Adipose tissue (tissue), 3 donors: ENCODE measurements at regions not wholly inside any gene's neighbourhood (a gene's known extent, or its start where the extent isn't known, plus 50 kb on each side); places are given as distances from the start of the nearest gene placed in this dataset.
"Not testable (repeated sequence)": the region's sequence is repeated elsewhere in the genome, so short reads cannot be mapped to it uniquely, and the experiment has no call there.

Source experiments
- H3K27ac ChIP-seq: one replicate; pipeline ENCODE4 v1.5.1; 2013; ENCODE audit warnings: low read depth, low read length
- WGBS, 3 donors: extraction: QIAGEN DNeasy Blood & Tissue Kit; methylation state at CpG; one replicate each; pipeline ENCODE4 v1.1.7; 2013; 5-methylcytosine and 5-hydroxymethylcytosine counted together
- donor health status: healthy with polysubstance abuse.
- donor health status: Bipolar disorder and iron deficiency.
- donor health status: healthy.

DNA sequence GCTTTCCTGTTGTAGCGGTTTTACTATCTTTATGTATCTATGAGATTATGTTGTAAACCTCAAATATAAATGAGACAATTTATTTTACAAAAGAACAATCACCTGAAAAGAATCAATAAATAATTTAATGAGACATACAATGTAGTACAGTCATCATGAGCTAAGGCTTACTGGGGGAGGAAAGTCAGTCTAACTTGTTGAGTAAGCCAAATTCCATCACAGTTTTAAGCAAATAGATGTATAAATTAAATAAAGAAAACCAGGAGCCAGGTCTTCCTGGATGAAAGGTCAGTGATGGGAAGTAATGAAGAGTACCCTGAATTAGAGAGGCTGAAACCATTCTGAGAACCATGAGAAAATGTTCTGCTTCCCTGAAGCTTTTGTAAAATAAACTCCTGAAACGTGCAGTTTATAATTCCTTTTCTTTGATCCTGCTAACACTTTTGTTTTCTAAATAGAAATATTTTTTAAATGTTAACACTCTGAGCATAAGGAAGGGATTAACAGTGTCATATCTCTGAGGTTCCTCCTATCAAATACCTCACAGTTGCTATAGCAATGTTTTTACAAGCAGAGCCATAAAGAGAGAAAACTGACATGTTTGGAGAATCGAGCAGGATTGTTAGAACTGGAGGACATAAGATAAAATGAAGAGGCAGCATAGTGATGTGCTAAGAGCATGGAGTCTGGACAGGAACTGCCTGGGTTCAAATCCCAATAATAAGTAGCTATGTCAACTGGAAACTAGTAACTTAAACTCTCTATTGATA is 444.9 kb upstream of the FOXG1 start:
- WGBS, 3 donors, result 30 to 41% (median 38%) methylated on average over 3 of the region's 3 CpGs
- H3K27ac ChIP-seq, result no peak overlapping the region

DNA sequence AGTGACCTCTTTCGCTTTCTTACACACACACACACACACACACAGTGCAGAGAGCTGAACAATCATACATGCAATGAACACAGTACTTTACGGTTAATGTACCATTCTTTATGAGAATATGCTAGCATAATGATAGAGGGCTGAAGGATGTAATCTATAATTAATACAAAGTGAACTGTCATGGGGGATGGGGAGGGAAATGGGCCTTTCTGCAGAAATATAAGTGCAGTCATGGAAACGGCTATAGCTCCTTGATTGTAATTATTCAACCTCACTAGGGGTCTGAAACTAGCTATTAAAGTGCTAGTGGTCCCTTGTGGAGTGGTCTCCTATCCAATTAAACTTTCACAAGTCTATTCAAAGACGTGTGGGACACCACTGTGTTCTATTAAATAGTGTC is 443.2 kb upstream of the FOXG1 start:
- no peak overlapping the region for H3K27ac ChIP-seq
- WGBS, 3 donors, result 43 to 64% (median 61%) methylated on average over 4 of the region's 4 CpGs

DNA sequence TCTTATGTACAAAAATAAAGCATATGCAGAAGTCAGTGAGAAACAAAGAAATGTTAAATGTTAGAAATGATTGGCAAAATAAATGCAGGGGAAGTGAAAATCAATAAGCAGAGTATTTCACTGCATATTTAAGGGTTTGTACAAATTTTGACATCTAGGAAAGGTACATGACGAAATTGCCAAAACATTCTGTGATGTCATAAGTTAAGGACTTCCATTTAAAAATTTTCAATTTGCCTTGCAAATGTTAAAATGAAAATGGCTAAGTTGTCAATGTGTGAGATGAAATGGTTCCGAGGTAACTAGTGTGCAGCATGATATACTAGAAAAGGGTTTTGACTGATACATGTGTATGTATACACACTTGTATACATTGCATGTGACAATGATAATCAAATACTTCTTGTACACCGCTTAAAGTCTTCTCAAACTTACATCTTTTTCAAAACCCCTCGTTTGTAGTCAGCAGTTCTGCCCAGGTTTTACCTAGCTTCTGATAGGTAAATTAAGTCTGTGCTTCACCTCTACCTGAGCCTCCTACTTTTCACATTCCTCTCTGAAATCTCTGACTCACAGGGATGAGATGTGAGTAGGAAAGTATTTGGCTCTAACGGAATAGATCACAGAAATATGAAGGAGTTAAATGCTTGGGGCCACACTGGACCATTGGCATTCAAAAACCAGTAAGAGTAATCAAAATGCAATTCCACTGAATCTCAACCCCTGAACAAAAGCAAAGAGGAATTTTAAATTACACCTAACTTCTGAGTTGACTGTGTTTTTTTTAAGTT is 442.4 kb upstream of the FOXG1 start:
- WGBS, 3 donors, result 63 to 76% (median 71%) methylated on average over 5 of the region's 5 CpGs
- H3K27ac ChIP-seq, result no peak overlapping the region

DNA sequence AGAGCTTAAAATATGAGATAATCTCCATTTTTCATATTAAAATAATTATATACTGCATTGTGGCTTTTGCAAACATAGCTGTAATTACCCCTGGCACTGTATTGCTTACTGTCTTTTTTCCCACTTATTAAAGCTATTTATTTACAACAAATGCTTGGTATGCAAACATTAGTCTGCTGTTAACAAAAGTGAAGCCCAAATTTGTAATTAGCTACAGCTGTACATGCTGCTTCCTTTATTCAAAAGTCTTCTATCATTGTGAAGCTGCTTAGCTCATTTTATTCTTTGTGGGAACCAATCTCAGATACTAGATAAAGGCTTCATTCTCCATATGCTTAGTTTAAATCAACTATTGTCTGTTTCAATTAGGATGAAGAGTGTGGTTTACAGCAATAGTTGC is 425.8 kb upstream of the FOXG1 start:
- no peak overlapping the region for H3K27ac ChIP-seq

DNA sequence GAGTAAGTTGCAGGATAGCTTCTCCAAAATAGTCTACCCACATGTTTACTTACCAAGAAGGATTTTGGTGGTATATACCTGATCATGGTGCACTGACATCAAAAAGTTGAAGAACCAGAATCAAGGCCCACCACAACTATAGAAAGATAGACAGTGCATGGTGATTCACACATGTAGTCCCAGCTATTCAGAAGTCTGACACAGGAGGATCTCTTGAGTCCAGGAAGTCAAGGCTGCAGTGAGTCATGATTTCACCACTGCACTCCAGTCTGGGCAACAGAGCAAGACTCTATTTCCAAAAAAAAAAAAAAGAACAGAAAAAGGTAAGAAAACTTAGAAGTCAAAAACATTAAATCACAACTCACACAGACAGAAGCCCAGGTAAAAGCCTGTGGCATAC is 422.2 kb upstream of the FOXG1 start:
- no peak overlapping the region for H3K27ac ChIP-seq

DNA sequence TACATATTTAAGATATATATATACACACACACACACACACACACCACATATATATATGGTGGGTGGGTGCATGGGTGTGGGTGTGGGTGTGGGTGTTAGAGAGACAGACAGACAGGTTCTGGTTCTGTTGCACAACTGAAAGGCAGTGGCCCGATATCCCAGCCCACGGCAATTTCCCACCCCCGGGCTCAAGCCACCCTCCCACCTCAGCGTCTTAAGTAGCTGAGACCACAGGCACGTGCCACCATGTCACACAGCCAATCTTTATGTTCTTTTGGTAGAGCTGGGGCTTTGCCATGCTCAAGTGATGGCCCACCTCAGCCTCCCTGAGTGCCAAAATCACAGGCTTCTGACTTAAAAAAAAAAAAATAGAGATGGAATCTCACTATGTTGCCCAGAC is 417.8 kb upstream of the FOXG1 start:
- H3K27ac ChIP-seq, result no peak overlapping the region
- 85 to 87% (median 86%) methylated on average over 5 of the region's 5 CpGs for WGBS, 3 donors

DNA sequence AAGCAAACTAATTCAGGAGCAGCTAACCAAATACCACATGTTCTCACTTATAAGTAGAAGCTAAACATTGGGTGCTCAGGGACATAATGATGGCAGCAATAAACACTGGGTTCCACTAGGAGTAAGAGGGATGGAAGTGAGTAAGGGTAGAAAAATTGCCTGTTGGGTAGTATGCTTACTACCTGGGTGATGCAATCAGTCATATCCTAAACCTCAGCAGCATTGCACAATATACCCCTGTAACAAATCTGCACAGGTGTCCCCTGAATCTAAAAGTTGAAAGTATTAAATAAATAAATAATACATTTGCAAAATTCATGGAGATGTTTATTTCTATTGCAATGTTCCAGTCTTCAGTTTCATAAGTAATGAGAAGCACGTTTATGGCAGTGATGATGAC is 409.8 kb upstream of the FOXG1 start:
- 41 to 67% (median 67%) methylated on average over 1 of the region's 1 CpG for WGBS, 3 donors
- H3K27ac ChIP-seq, result no peak overlapping the region

DNA sequence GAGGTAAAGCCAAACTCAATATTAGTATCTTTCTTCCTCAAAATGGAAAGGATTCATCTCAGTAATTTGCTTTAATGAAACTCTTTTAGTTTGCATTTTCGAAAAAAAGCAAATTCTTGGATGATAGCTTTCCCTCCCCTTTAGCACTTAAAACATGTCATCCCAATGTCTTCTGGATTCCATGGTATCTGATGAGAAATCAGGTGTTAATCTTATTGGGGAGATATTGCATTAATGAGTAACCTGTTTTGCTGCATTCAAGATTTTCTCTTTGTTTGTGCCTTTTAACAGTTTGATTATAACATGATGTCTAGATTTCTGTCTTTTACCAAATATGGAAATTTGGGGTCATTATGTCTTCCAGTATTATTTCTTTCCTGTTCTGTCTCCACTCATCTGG is 405.1 kb upstream of the FOXG1 start:
- 73 to 81% (median 78%) methylated on average over 1 of the region's 1 CpG for WGBS, 3 donors
- no peak overlapping the region for H3K27ac ChIP-seq

DNA sequence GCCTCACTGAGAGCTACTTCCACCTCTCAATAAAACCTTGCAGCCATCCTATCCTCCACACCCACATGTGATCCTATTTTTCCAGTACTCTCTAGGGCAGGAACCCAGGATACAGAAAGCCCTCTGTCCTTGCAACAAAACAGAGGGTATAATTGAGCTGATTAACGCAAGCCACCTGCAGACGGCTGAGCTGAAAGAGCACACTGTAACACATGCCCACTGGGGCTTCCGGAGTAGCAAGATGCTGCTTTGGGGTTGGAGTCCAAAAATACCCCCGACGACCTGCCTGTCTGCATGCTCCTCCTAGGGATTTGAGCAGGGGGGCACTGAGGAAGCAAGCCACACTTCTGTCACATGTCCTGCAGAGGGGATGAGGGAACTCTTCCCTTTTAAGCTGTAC is 401.1 kb upstream of the FOXG1 start:
- no peak overlapping the region for H3K27ac ChIP-seq
- WGBS, 3 donors, result 76 to 88% (median 87%) methylated on average over 5 of the region's 5 CpGs

DNA sequence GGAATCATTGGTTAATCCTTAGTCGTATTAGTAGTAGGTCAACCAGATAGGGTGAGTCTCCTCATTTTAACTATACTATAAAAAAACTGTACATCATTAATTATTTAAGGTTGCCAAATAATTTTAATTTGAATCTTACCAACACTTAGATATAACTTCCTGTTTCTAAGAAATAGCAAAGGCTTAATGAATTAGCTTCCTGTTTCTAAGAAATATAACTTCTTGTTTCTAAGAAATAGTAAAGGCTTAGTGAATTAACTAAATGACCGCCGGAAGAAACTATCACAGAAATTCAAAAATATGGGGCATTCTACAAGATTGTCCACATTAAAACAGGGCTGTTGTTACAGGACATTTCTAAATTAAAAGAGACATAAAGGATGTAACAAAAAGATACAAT is 392.9 kb upstream of the FOXG1 start:
- H3K27ac ChIP-seq, result no peak overlapping the region
- 55 to 81% (median 56%) methylated on average over 3 of the region's 3 CpGs for WGBS, 3 donors

DNA sequence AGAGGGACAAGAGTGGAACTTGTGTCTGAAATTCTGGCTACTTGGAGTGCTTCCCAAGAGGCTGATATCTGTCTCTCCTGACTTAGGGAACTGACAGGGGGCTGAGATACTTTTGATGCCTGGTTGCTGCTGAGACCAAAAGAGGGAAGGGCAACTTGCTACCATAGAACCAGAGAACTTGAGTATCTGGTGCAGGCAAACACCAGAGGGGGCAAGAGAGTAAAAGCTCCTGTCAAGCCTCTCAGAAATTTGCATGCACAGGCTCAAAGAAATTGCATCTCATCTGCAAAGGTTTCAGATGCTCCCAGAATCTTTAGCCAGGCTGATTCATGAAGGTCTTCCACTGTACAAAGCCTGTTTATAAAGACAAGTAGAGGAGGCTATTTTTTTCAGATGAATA is 391.3 kb upstream of the FOXG1 start:
- H3K27ac ChIP-seq, result no peak overlapping the region

DNA sequence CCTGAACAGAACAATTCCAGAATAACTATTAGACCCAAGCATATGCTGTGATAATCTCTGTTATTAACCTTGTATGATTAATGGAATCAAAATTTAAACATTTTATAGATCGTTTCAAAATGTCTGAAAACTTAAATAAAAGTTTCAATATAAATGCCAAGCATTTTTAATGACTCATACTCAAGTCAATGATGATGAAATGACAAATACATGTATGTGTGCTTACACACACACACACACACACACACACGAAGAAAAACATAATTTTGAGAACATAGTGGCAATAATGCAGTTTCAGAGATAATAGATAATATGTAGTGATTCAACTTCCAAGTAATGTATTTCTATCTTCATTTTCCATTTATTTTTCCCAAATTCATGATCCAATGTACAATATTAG is 384.9 kb upstream of the FOXG1 start:
- 34 to 51% (median 43%) methylated on average over 2 of the region's 2 CpGs for WGBS, 3 donors
- H3K27ac ChIP-seq, result no peak overlapping the region

DNA sequence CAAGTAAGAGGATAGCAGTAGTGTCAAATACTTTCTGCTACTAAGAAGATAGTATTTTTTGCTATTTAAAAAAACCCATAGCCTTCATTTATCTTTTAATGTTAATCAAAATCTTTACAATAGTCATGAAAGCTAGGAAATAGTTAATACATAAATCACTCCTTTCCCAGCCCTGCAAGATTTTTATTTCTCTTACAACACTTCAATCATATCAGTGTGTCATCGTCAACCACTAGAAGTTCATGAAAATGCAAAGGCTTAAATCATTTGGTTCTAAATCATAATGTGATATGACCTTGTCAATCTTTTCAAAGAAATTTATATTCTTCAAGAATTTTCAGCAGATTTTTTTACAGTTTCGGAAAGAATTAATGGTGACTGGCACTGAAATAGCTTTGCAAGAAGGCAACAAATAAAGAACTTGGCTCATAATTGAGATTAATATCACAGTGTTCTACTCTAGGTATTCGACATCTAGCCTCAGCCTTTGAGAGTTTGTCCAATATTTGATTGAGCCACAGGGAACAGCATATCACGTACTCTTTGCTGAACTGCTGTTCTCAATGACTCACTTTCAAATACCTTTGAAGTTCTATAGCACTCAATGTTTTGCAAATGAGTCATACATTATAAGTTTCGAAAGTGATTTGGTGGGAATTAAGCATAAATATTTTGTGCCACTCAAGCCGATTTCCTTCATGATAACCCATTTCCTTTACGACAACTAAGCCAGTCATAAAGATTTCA is 384.0 kb upstream of the FOXG1 start:
- H3K27ac ChIP-seq, result no peak overlapping the region
- WGBS, 3 donors, result 63 to 76% (median 68%) methylated on average over 7 of the region's 7 CpGs

DNA sequence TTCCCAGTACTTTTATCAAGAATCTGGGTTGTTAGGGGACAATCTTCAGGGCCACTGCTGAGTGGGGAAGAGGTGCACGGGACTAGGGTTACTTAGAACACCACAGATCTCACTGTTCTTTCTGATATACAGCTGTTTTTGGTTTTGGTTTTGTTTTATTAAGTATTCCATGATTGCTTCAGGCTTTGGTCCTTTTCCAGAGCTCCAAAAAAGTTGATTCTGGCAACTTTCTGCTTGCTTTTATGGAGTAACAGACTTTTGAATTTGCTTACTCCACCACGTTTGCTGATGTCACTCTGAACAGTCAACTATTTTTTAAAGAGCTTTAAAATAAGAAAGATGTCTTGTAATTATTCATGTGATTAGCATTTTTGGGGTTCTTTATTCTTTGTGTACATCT is 368.1 kb upstream of the FOXG1 start:
- no peak overlapping the region for H3K27ac ChIP-seq
- WGBS, 3 donors, result 52 to 54% (median 54%) methylated on average over 2 of the region's 2 CpGs

DNA sequence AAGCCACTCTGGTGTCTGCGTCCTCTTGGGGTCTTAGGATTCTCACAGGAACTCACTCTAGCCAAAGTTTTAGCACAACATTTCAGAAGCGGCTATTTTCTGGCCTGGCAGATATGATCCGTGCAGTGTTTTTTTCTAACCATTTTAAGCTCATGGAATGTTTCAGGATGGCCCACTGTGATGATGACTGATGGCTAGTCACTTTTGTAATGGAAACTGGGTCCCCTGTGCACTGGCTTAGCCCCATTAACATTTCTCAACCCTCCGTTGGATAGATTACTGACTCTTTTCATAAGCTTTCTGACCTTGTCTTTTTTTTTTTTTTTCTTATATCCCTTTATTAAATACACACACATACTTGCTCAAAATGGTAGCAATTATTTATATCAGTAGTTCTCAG is 364.9 kb upstream of the FOXG1 start:
- H3K27ac ChIP-seq, result not testable (repeated sequence)
- WGBS, 3 donors, result 89 to 97% methylated on average over 1 to 2 of the region's 4 CpGs; no CpG with 5 or more reads in 1 of the 3 donors

DNA sequence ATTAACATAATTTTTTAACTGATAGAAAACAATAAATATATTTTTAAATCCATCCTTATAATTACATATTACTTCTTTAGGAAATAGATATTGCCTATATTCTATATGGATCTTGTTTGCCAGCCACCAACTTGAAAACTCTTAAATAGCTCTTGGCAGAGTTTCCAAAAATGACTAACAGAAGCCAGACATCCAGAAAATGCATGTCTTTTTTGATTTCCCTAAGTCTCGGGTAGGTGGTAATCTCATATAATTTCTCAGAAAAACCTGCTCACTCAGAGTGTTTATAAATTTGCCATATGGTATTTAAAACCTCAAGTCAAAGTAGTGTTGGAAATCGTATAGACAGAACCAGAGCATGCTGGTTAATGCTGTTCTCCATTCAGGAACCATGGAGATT is 360.4 kb upstream of the FOXG1 start:
- no peak overlapping the region for H3K27ac ChIP-seq
- 22 to 48% (median 45%) methylated on average over 2 of the region's 2 CpGs for WGBS, 3 donors

DNA sequence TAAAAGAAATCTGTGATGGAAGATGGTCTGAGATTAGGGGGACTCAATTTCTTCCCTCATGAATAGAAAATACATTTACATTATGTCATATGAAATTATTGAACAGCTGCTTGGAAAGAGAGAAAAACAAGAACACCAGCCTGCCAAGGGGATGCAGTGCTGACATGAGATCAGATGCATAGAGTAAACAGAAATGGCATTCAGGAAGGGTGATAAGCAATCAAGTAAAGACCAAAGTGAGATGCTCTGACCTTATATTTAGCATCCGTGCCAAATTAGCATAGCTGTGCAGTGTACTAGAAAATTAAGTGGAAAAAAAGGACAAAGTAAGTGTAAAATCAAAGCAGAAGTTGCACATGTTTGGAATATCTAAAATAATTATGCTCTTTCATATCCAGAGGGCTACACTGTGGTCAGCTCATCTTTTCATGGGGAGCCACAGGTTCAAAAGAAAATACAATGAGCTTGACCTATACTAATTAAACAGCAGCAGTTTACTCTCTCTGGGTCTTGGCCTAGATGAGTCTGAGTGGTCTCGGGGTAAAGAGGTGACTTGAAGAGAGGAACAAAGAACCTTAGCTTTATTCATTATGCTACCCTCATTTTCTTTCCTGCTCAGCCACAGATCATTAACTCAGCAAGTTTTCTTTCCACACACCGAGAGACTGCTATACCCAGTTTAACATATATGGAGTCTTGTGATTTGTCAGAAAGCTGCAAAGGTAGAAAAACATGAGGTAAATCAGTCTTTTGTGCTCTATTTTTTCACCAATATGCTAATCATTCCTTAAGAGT is 359.4 kb upstream of the FOXG1 start:
- 42 to 75% (median 70%) methylated on average over 3 of the region's 3 CpGs for WGBS, 3 donors
- no peak overlapping the region for H3K27ac ChIP-seq

DNA sequence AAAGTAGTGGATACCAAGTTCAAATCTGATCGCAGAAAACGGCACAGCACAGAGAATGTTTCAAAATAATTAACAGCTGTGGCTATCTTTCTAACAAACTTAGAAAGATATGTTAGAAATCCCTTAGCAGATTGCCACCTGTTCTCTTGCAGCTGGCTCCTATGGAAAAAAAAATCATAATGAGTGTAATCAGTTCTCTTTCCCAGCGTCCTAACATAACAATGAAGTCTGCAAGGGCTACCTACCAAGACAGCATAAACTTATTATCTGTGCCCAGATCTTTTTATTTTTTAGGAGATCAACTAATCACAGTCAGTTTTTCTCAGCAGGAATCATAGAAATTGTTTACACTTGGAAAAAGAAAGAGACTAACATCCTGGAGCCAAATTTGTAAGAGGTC is 358.6 kb upstream of the FOXG1 start:
- WGBS, 3 donors, result 59 to 71% (median 60%) methylated on average over 3 of the region's 3 CpGs
- H3K27ac ChIP-seq, result no peak overlapping the region

DNA sequence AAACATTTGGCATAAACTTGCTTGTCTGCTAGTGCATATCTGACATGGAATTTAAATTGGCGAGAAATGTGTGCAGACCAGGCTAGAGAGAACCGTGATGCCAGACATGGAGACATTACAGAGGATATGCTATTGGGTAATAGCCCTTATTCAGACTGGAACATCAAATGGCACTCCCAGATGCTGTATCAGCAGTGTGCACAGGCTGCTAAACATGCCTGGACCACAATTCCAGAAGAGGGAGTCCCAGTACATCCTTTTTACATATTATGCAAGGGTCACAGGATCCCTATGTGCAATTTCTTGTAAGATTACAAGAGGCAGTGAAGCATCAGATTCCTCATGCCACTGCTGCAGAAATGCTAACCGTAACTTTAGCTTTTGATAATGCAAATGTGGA is 354.5 kb upstream of the FOXG1 start:
- 52 to 81% (median 67%) methylated on average over 3 of the region's 3 CpGs for WGBS, 3 donors
- H3K27ac ChIP-seq, result no peak overlapping the region
